ENCODE measurements at regions not wholly inside any gene's neighbourhood (a gene's known extent, or its start where the extent isn't known, plus 50 kb on each side); places are given as distances from the start of the nearest gene placed in this dataset.

- Mint-ChIP-seq H3K4me3 (ENCODE audit: unreplicated experiment) (no peak overlapping the region), H3K9me3 (ENCODE audit: unreplicated experiment) (no peaks in the 10 kb centered on the region), H3K4me1 (ENCODE audit: low read depth, unreplicated experiment) (no peaks in the 10 kb centered on the region), H3K27me3 (ENCODE audit: insufficient read depth, unreplicated experiment) (no peaks in the 10 kb centered on the region), H3K27ac (ENCODE audit: unreplicated experiment) (no peak overlapping the region), H3K36me3 (ENCODE audit: insufficient read depth, unreplicated experiment) (no peaks in the 10 kb centered on the region)
- no peaks in the 10 kb centered on the region for H3K27me3 ChIP-seq (replicated peaks; ENCODE audit: control insufficient read depth, insufficient read depth, low read length)
- H3K36me3 ChIP-seq (ENCODE audit: control insufficient read depth, insufficient read depth, low read length): no peaks in the 10 kb centered on the region
- DNase-seq: no peak
- H3K4me3 ChIP-seq (ENCODE audit: low read depth, low read length): no peak overlapping the region
- ChIA-PET CTCF (no interaction called here), POLR2A (no interaction called here)
- H3K9me3 ChIP-seq: no peaks in the 10 kb centered on the region
- no peak for TF ChIP-seq CTCF (IDR thresholded peaks at IDR 0.05; ENCODE audit: insufficient read depth in 1 of 2, low read depth in 1 of 2, low read length in 1 of 2, severe bottlenecking in 1 of 2, unreplicated experiment in 1 of 2)
- no TSS peak for BruUV-seq (replicated peaks)
- H3K4me1 ChIP-seq: no peaks in the 10 kb centered on the region
- intact Hi-C loops (cut with micrococcal nuclease; ENCODE audit: unreplicated experiment): no loop called here
Observed at GRCh38 chr1:73577206-73577605, 620.8 kb downstream of the LRRIQ3 start.

- CTCF ChIA-PET: no interaction called here
- Mint-ChIP-seq H3K4me3 (ENCODE audit: unreplicated experiment) (no peak overlapping the region), H3K27ac (ENCODE audit: unreplicated experiment) (no peak overlapping the region)
Observed at GRCh38 chr1:73576083-73576482, 621.9 kb downstream of the LRRIQ3 start.

GRCh38 chr1:73564294-73564693 is 633.7 kb downstream of the LRRIQ3 start:
- no peak for DNase-seq
- Histone ChIP-seq H3K9me3 (no peaks in the 10 kb centered on the region), H3K36me3 (ENCODE audit: control insufficient read depth, insufficient read depth, low read length) (no peaks in the 10 kb centered on the region), H3K4me1 (no peaks in the 10 kb centered on the region), H3K4me3 (ENCODE audit: low read depth, low read length) (no peak overlapping the region), H3K27me3 (replicated peaks; ENCODE audit: control insufficient read depth, insufficient read depth, low read length) (no peaks in the 10 kb centered on the region)
- Mint-ChIP-seq H3K4me3 (ENCODE audit: unreplicated experiment) (no peak overlapping the region), H3K9me3 (ENCODE audit: unreplicated experiment) (peaks cover 10% of the 10 kb centered on the region), H3K27ac (ENCODE audit: unreplicated experiment) (no peak overlapping the region), H3K4me1 (ENCODE audit: low read depth, unreplicated experiment) (no peaks in the 10 kb centered on the region), H3K27me3 (ENCODE audit: insufficient read depth, unreplicated experiment) (no peaks in the 10 kb centered on the region), H3K36me3 (ENCODE audit: insufficient read depth, unreplicated experiment) (no peaks in the 10 kb centered on the region)
- CTCF ChIA-PET: no interaction called here
- intact Hi-C loops (cut with micrococcal nuclease; ENCODE audit: unreplicated experiment): no loop called here
- BruUV-seq (replicated peaks): no TSS peak
- POLR2A ChIA-PET: no interaction called here
- no peak for TF ChIP-seq CTCF (IDR thresholded peaks at IDR 0.05; ENCODE audit: insufficient read depth in 1 of 2, low read depth in 1 of 2, low read length in 1 of 2, severe bottlenecking in 1 of 2, unreplicated experiment in 1 of 2)

More at GRCh38 chr1:73576083-73576482, 621.9 kb downstream of the LRRIQ3 start:
- no peaks in the 10 kb centered on the region for H3K9me3 Mint-ChIP-seq (ENCODE audit: unreplicated experiment)
- H3K36me3 Mint-ChIP-seq (ENCODE audit: insufficient read depth, unreplicated experiment): no peaks in the 10 kb centered on the region
- Histone ChIP-seq H3K4me1 (no peaks in the 10 kb centered on the region), H3K36me3 (ENCODE audit: control insufficient read depth, insufficient read depth, low read length) (no peaks in the 10 kb centered on the region), H3K9me3 (no peaks in the 10 kb centered on the region), H3K4me3 (ENCODE audit: low read depth, low read length) (no peak overlapping the region), H3K27me3 (replicated peaks; ENCODE audit: control insufficient read depth, insufficient read depth, low read length) (no peaks in the 10 kb centered on the region)
- H3K27me3 Mint-ChIP-seq (ENCODE audit: insufficient read depth, unreplicated experiment): no peaks in the 10 kb centered on the region
- H3K4me1 Mint-ChIP-seq (ENCODE audit: low read depth, unreplicated experiment): no peaks in the 10 kb centered on the region
- BruUV-seq (replicated peaks): no TSS peak
- intact Hi-C loops (cut with micrococcal nuclease; ENCODE audit: unreplicated experiment): no loop called here
- no peak for TF ChIP-seq CTCF (IDR thresholded peaks at IDR 0.05; ENCODE audit: insufficient read depth in 1 of 2, low read depth in 1 of 2, low read length in 1 of 2, severe bottlenecking in 1 of 2, unreplicated experiment in 1 of 2)
- DNase-seq: no peak
- POLR2A ChIA-PET: no interaction called here
